Stimulated activated CD4-positive, alpha-beta T cell treated with anti-CD3 and anti-CD28 coated beads, Interleukin-4, amount 100 ng/mL, for 24 hours (primary cell): ENCODE measurements at regions not wholly inside any gene's neighbourhood (a gene's known extent, or its start where the extent isn't known, plus 50 kb on each side); places are given as distances from the start of the nearest gene placed in this dataset.

Source experiments
- DNase-seq: peaks from one replicate; pipeline ENCODE4 v3.0.0-alpha.2; 2020

DNA sequence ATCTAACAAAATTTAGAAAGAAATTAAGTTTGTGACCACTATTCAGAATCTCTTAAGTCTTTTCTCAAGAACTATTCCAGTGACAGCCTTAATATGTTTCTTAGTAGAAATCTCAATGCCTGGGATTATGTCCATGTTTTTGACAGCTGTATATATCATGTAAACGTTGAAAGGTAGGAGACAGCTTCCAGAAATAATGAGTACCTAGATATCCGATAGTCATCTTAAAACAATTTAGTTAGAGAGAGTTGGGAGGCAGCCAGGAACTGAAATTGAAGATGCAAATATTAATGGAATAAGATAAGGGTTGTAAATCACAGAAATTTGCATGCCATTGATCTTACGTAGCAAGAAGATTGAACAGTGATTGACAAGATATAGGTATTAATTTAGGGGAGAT is 955.2 kb downstream of the JRKL start:
- DNase-seq = no peak

DNA sequence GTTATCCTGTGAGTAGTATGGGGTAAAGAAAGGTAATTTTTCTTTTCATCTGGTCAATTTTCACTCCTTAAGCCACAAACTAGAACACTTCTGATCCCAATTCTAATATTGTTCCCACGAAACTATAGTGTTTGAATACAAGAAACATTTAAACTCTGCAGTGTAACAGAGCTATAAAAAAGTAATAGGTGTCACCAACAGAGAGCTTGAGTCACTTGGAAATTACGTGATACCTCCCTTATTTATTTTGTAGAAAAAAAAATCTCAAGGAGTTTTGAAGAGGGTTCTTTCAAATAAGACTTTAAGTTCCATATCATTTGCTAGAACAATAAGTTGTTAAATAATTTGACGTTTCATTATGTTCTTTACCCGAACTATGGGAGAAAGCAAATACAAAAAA is 959.4 kb downstream of the JRKL start:
- no peak for DNase-seq

DNA sequence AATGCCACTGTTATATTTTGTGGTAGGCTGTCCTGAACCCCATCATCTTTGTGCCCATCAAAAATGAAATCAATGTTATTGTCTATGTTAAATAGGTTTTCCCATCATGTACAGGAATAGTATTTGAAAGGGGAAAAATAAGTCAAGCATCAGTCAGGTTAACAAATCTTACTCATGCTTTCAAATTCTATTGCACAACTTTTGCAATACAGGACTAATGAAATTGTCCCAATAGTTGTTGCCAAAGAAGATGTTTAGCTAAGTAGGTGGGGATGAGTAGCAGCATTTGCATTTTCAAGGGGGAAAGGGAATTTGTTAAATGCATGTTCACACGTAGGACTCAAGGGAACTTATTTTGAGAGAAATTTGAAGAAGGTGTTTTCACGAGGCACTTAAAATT is 962.1 kb downstream of the JRKL start:
- DNase-seq = no peak

DNA sequence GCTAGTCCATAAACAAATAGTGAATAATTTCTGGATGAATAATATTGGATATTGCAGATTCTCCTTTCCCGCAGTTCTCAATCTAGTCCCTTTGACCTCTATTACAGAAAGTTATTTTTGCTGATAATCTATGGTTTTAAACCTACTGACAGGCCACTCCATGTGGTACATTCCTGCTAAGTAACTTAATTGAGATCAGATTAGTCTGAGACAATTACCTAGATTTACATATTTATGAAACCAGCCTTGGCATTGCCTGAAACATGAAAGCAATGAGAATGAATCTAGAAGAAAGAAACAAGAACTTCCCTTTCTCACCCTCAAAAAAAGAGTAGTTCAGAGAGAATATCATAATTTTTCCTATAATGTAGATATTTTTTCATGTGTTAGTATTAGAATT is 964.2 kb downstream of the JRKL start:
- no peak for DNase-seq

DNA sequence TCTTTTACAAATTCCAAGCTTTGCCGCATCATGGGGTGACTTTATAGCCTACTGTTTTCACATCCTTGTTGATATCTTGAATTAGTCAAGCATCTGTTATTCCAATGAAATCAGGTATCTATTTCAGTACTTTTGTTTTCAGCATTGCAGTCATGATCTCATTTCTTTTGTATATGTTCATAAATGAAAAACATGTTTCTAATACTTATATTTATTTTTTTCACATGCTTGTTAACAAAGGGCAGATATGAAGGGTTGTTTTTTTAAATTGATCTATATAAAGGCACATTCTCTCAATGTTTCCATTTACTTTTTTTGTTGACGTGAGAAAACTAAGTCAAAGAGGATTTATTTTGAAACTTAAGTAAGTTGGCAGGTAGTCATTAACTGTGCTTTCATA is 964.8 kb downstream of the JRKL start:
- no peak for DNase-seq

DNA sequence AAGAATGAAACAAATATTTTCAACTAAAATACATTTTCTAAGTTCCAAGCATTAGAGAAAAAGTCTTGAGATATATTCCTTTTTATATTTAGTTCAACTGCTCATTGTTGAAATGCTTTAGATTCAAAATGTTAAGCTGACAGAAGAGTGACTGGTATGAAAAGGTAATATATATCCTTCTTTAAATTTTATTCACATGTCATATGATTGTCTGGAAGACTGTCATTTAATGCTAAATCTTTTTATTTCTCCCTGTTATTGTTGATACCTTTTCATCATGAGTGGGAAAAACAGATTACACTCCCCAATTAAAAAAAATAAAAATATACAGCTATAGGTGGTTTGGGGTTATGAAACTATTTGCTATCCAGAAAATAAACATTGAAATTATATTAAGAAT is 965.4 kb downstream of the JRKL start:
- DNase-seq = no peak

DNA sequence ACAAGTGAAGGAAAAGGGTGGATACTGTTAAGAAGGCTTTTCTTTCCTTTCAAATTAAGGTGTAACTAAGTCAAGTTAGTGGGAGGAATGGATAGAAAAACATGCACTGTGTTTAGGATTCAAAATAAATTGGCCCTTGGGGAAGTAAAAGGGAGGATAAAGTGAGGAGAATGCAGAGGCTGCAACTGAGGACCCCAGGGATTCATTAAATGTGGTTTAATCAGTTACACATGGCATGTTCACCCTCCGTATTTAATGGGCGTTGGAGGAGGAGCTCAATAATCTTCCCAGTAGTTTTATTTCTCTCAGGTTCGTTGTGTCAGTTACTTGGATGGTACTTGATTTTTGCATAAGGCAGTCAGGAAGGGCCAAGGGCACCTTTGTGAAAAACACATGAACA is 966.3 kb downstream of the JRKL start:
- DNase-seq = no peak

DNA sequence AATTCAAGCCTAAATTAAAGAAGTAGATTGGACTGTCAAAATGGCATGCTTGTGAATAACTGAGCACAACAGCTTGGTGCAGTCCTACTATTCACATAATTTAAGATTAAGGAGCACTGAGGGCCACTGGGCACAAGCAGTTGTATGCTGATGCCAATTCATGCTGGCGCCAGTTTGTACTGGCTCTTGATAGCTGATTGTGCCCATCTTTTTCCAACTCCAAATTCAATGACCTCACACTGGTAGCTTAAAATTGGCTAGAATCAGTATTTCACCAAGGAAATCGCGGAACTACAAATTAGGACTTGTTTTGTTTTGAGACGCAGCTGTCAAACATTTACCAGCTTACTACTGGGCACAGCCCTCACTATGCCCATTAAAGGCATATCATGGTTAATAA is 969.2 kb downstream of the JRKL start:
- no peak for DNase-seq

DNA sequence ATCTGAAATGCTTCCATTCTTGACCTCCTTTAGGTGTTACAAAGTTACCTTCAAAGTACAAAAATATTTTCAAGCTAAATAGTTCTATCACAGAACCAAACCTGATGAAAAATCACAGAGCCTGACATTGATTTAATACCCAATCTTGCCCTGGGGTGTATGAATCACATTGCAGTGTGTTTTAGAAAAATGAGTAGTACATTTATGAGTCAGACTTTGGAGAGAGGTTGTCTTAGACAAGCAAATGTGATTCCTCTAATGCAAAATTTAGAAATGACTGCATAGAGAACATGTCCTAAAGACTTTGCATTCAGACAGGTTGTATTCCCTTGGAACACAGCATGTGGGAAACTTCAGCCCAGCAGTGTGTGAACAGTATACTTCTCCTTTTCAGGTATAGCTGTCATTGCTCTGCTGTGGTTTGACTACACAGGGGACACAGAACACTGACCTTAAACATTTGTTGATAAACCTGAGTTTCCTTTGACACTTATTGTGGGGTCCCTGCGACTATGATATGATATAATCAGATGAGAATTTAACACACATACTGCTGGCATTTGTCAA is 972.1 kb downstream of the JRKL start:
- DNase-seq = no peak

DNA sequence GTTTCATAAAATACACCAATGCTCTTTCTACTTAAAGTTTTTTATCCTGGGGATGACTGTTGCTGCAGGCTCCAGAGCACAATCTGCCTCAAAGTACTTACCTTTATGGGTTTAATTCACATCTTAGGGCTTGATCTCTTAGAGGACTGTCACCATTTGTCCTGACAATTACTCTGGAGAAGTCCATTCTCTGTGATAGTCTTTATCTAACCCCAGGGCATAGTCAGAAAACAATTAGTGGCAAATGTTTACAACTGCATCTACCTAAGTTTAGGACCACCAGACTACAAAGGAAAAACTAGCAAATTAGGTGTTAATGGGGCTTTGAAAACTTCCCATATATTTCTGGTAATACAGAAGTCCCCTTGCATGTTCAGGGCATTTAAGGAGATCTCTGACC is 973.5 kb downstream of the JRKL start:
- no peak for DNase-seq

DNA sequence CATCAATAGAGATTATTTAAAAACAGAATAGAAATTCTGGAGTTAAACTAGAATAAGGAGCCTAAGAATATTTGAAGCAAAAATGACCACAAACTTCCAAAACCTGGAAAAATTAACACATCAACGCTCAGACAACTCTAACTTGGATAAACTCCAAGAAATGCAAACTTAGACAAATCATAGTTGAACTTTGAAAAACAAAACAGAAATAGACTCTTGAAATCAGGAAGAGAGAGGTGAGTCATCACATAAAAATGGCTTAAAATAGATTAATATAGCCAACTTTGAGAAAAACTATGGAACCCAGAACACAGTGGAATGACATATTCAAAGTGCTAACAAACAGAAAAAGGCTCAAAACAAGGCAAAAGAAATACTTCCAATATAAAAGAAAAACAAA is 974.2 kb downstream of the JRKL start:
- DNase-seq = no peak

DNA sequence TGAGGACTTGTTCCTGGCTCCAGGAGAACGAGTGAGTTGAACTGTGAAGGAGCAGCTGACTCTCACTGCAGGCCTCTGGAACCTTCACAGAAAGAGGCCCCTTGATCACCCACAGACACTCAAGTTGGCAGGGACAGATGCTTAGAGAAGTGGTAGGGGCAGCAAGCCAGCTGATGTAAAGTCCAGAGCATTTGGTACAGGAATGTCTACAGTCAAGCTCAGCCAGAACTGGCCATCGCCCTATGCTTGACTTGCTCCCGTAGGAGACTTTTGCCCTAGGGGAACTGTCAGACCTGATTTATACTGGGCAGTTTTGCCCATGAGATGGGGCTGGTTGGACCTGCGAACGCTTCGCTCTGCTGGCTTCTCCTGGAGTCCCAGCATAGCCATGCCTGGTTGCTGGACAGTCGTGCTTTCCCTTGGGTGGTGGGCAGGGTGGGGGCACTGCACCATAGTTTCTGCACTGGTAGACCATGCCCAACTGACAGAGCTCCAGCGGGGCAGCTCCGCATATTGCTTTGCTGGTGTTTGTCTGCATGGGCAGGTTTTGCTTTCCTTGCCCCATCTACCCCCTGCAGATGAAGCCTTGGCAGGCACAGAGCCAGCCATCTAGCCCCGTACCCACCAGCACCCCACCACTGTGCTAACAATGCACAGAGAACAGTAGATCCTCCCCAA is 977.7 kb downstream of the JRKL start:
- no peak for DNase-seq

DNA sequence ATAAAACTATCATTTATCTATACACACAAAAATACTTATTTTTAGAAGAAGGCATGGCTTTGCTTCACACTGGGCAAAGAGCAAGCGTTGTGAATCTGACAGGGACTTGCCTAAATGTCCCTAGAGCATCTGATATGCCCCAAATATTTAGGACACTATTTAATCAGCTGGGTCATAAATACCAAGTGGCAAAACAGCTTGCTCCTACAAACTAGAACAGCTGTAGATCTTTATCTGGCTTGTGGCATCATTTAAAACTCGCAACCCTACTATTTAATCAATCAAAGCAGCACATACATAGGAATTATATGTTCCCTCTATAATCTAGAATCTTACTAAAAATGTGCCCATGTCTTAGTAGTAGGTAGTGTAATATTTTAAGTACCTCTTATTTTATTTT is 999.5 kb downstream of the JRKL start:
- no peak for DNase-seq

DNA sequence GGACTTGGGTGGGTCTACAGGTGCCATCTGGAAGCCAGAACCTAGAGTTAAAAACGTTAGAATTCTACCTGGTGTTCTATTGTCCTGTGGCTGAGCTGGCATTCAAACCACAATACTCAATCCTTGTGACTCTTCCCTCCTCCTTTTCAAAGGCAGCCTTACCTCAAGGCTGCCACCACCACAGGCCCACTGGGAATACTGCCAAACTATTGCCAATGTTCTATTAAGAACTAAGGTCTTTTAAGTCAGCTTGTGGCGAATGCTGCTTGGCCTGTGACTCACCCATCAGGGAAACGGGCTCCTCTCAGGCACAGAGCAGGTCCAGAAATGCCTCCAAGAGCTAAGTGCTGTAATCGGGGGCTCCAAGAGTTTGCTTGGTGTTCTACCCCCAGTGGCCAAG is 1008.4 kb downstream of the JRKL start:
- no peak for DNase-seq

DNA sequence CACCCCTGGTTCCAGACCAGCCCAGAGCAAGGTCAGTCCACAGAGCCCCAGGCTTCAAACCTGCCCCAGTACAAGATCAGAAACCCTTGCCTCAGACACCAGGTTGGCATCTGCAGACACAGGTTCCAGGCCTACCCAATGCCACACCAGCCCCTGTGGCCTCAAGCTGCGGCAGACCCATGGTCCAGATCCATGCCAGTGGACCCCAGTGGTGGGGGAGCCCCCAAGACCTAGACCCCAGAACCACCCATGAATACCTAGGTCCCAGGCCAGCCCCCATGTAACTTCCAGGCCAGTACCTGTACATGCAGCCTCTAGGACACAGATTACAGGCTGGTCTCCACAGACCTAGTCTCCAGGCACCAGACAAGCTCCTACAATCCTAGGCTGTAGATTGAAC is 1019.3 kb downstream of the JRKL start:
- no peak for DNase-seq

DNA sequence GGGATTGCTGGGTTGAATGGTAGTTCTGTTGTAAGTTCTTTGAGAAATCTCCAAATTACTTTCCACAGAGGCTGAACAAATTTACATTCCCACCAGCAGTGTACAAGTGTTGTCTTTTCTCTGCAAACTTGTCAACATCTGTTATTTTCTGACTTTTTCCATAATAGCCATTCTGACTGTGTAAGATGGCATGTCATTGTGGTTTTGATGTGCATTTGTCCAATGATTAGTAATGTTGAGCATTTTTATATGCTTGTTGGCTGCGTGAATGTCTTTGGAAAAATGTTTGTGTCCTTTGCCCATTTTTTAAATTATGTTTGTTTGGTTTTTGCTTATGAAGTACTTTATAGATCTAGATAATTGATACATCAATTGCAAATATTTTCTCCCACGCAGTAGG is 1025.0 kb downstream of the JRKL start:
- no peak for DNase-seq

DNA sequence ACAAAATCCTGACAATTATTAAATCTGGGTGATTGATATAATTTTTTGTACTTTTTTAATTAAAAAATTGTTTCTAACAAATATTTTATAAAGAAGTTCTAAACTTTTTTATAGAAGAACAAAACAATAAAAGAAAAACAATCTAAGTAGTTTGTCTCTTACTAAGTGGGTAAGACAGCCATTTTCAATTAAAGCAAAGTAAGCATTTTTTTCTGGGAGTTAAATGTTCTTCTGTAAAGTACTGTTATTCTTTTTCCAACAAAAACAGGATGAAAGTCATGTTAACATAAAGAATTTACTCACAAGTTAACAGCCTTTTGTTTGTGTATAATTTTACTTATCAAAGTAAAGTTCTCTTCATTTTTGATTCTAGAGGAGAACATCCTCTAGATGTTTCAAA is 1029.9 kb downstream of the JRKL start:
- no peak for DNase-seq

DNA sequence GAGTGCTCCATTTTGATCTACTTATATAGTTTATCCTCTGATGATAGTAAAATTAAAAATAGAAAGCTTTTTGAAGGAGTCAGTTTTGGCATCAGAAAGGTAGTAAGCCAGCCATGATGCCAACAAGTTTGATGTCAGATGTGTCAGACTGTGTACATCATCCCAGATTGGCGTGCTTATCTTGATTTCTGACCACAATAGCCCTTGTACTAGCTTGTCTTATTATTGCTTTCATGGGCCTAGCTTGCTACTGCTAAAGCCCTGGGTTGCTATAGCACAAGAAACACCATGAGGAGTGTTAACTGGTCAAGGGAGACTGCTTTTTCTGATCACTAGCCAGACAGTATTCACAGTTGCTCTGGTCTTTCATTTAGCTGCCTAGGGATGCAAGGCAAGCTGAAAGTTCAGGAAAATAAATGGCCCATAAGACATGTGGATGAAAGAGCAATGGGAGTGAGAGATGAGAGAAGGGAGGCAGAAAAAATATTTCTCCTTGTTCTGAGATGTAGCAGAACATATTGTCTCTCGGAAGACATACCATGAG is 1038.5 kb downstream of the JRKL start:
- no peak for DNase-seq

DNA sequence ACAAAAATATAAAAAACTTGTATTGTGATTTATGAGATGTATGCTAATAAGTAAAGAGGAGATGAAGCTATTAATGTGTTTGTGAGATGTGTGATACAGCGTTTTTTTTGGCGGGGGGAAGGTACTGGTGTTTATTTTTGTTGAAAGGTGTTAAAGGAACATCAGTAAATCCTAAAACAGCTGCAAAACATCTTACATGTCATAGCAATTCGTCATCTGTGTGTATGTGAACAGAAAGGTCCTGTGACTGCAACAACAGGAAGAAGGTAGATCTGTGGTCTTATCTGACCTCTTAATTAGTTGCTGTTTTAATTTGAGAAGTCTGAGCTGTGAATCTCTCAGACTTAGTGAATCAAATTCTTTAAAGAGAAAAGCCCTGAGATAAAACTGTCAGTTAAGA is 1041.1 kb downstream of the JRKL start:
- no peak for DNase-seq

DNA sequence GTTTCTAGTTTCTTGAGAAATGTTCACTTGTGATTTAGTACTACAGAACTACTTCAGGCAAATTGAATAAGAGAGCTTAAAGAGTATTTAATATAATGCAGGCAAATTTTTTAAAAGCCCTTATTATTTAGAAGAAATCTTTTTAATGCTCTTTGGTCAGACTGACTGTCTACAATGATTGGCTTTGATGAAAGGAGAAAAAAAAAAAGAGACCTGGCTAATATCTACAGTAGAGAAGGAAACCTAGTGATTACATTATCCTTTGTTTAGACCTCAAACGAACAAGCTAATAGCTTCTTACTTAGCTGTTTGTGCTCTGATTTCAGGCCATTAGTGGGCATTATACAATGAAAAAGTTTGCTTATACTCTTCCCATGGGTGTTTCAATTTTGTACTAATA is 1043.1 kb downstream of the JRKL start:
- no peak for DNase-seq

DNA sequence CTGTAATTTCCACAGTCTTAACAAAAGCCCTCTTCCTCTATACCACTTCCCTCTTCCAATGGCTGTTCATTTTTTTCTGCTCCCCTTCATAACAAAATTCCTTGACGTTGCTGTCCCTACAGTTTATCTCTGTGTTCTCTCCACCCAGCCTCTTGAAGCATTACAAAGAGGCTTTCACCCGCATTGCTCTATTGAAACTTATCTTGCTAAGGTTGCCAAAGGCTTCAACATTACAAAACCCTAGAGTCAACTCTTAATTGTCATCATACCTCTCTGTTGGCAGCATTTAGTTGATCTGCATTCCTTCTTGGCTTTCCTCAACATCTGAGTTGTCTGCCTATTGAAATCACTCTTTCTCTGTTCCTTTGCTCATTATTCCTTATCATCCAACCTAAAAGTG is 1055.7 kb downstream of the JRKL start:
- DNase-seq = no peak

DNA sequence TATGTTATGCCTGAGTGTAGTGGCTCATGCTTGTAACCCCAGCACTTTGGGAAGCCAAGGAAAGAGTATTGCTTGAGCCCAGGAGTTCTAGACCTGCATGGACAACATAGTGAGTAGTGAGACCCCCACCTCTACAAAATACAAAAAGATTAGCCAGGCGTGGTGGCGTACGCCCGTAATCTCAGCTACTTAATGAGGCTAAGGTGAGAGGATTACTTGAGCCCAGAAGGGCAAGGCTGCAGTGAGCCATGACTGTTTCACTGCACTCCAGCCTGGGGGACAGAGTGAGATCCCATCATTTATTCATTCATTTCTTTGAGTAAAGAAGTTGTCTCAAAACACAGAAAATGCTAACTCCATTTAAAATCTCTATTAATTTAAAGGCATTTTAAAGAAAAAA is 1061.6 kb downstream of the JRKL start:
- DNase-seq = no peak

DNA sequence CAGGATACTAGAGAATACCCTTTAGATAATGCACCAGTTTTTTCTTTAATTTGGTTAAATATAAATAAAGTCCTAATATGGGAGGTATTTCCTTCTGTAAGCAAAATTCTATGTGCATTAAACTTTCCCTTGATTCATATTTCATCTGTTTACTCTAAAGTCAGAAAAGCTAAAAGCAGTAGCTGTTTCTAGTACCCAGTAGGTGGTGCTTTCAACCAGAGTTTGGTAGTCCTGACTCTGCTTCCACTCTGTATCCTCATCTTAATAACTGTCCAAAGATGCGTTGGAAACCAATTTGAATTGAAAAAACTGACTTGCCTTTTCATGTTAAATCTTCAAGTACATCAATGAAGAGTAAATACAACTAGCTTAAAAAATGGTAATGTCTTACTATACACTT is 1065.2 kb downstream of the JRKL start:
- no peak for DNase-seq

DNA sequence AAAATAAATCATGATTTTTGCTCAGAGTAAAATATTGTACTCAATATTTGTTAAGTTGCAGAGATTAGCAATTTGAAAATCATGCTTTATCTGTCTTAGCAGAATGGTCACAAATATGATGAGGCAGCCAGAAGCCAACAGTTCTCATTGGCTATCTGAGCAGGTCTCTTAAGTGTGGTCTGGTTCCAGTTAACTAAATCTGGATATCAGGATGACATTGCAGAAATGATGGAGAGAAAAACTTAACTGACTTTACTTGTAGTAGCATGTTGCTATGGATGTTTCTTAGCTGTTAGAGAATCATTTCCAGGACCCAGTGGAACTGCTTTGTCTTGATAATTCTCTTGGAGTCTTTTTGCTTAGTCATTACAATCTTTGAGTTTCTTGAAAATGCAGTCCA is 1070.3 kb downstream of the JRKL start:
- no peak for DNase-seq
